COLO668 (cell line): ENCODE measurements at regions not wholly inside any gene's neighbourhood (a gene's known extent, or its start where the extent isn't known, plus 50 kb on each side); places are given as distances from the start of the nearest gene placed in this dataset.
"Not testable (repeated sequence)": the region's sequence is repeated elsewhere in the genome, so short reads cannot be mapped to it uniquely, and the experiment has no call there.

Source experiments
- DNase-seq: peaks from one replicate; lab custom pipeline; 2025; ENCODE audit not compliant: unreplicated experiment; lab: John Stamatoyannopoulos, UW

DNA sequence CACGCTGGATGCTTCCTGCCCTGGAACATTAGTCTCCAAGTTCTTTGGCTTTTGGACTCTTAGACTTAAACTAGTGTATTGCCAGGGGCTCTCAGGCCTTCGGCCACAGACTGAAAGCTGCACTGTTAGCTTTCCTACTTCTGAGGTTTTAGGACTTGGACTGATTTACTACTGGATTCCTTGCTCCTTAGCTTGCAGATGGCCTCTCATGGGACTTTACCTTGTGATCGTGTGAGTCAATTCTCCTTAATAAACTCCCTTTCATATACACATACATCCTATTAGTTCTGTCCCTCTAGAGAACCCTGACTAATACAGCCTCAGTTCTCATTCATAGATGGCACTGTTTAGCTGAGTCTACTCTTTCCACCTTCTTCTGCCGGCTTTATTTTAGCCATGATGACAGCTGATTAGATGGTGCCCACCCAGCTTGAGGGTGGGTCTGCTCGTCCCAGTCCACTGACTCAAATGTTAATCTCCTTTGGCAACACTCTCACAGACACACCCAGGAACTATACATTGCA, 389.1 kb downstream of the NYAP2 start:
- DNase-seq = no peak

DNA sequence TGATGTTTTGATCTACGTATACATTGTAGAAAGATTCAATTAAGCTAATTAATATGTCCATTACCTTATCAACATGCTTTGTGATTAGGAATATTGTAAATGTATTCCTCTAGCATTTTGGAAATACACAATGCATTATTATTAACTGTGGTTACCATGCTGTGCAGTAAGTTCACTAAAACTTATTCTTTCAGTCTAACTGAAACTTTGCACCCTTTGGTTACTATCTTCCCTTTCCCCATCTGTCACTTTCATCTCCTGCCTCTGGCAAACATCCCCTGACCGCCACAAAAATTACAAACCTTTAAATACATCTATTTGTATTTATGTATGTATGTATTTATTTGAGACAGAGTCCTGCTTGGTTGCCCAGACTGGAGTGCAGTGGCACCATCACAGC, 388.0 kb downstream of the NYAP2 start:
- DNase-seq = no peak

GRCh38 chr2:225781991-225782390, 382.5 kb downstream of the NYAP2 start:
- no peak for DNase-seq

- DNase-seq = no peak
Measured at GRCh38 chr2:225781145-225781544, 381.6 kb downstream of the NYAP2 start.

GRCh38 chr2:225779829-225780228, 380.3 kb downstream of the NYAP2 start:
- no peak for DNase-seq

DNA sequence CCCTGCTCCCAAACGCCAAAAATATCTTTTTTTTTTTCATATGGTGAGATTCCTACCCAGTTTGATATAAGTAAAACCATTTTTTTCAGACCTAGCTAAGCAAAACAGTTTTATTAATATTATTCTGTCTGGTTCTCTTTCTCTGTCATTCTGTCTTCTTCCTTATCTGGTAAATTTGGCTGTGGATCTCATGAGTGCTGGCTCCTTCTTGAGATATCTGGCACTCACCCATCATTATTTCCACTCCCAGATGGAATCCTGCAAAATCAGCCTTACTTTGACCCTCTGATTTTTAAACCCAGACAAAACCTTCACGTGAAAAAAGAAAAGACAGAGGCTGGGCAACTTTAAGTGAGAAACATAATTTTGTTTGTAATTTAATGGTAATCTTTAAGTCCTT, 373.6 kb downstream of the NYAP2 start:
- no peak for DNase-seq

GRCh38 chr2:225771701-225772100, 372.2 kb downstream of the NYAP2 start:
- no peak for DNase-seq

DNA sequence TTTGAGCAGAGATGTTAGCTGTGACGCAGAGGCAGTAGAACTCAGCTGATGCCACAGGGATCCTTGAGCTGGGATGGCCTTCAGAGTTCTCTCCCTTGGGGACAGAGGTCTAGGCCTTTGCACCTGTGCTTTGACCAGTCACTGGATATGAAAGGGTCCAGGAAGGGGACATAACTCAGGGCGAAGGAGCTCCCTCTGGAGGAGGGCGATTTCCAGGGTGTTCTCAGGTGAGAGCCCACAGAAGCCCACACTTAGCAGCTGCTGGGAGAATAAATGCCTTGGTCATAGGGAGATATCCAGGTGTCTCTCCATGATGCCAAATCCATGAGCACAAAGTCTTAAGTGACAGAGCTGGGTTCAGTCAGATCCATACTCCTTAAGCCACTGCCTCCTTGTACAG, 369.2 kb downstream of the NYAP2 start:
- DNase-seq = no peak

GRCh38 chr2:225766431-225766830, 366.9 kb downstream of the NYAP2 start:
- no peak for DNase-seq

DNA sequence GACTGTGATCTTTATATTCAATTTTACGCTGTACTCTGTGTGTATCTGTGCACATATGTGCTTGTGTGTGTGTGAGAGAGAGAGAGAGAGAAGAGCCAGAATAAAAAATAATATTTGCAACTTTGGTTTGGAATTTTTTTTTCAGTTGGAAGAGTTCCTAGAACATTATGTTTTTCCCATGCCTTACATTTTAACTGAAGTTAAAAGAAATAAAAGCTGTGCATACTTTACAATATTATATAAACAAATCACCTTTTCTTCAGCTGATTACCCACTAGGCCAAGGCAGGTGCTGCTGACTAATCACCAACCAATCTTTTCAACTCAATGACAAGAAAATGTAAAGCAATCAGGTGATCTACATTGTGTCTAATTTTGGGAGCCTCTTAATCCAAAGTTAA, 366.3 kb downstream of the NYAP2 start:
- no peak for DNase-seq

GRCh38 chr2:225764346-225764745, 364.8 kb downstream of the NYAP2 start:
- no peak for DNase-seq

GRCh38 chr2:225763711-225764110, 364.2 kb downstream of the NYAP2 start:
- no peak for DNase-seq

GRCh38 chr2:225761396-225761795, 361.9 kb downstream of the NYAP2 start:
- no peak for DNase-seq

- DNase-seq = no peak
Measured at GRCh38 chr2:225757248-225757647, 357.7 kb downstream of the NYAP2 start.

DNA sequence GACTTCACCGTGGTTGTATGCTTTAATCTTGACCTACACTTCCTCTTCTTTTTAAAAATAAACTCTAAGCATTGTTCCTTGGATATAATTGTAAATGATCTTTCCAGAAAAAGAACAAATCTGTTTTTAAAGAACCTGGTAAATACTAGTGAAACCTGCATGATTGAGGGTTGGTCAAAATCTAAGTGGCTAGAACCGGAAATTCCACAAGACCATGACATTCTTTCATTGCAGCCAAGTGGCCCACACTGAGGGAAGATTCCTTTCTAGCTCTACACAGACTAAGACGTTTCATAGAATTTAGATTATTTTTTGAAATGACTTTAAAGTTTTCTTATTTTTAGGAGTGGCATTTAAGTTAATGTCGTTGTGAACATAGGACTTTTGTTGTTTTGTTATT, 356.7 kb downstream of the NYAP2 start:
- no peak for DNase-seq

DNA sequence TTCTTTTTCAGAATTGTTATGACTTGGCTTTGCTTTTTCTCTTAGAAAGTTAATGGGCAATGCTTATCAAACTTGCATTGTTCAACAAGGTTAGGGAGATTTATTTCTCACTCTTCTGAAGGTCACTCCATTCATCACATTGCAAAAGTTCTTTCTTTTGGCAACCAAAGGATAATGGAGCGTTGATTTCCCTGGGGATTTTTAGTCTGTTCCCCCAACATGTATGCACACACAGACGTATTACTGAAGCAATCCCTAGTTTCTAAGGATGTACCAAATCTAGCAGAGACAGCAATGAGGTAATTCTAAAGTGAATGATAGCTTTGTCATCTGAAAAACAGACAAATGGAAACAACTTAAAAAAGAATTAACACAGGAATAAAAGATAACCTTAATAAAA, 349.1 kb downstream of the NYAP2 start:
- no peak for DNase-seq

DNA sequence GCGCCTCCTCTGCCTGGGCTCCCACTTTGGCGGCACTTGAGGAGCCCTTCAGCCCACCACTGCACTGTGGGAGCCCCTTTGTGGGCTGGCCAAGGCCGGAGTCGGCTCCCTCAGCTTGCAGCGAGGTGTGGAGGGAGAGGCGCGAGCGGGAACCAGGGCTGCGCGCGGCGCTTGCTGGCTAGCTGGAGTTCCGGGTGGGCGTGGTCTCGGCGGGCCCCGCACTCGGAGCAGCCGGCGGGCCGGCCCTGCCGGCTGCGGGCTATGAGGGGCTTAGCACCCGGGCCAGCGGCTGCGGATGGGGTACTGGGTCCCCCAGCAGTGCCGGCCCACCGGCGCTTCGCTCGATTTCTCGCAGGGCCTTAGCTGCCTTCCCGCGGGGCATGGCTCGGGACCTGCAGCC, 344.5 kb downstream of the NYAP2 start:
- DNase-seq = not testable (repeated sequence)

DNA sequence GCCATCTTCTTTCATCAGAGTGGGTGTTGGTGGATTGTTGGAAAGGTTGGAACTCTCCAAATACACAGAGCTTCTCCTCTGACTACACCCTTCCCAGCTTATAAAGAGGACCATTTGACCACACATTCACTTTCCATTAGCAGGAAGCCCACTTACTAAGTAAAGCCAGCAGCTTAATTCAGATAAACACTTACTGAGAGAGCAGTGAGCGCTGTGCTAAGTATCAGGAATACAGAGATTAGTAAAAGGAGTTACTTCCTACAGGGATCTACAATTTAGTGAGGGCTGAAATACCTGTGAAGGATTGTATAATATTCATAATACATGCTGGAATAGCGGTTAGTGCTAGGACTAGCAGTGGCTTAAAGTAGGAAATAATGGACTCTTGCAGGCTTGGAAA, 343.0 kb downstream of the NYAP2 start:
- DNase-seq = no peak

GRCh38 chr2:225740086-225740485, 340.6 kb downstream of the NYAP2 start:
- no peak for DNase-seq

GRCh38 chr2:225739328-225739727, 339.8 kb downstream of the NYAP2 start:
- DNase-seq = no peak

- DNase-seq = no peak
Measured at GRCh38 chr2:225738735-225739134, 339.2 kb downstream of the NYAP2 start.

DNA sequence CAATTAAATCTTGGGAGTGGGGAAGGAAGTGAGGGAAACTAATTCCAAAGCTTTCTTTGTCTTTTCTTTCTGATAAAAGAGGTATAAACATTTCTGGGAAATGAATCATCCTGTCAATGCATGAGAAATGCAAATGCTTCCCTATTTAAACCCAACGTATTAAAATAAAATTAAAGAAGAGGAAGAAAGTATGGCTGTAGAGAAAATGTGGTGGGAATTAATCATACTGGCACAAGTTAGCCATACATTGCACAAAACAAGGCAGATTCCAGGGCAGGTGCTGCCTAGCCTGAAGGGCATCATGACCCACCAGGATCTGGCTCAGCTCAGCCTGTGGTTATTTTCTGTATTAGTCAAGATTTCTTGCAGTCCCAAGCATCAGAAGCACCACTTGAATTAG, 338.0 kb downstream of the NYAP2 start:
- no peak for DNase-seq

DNA sequence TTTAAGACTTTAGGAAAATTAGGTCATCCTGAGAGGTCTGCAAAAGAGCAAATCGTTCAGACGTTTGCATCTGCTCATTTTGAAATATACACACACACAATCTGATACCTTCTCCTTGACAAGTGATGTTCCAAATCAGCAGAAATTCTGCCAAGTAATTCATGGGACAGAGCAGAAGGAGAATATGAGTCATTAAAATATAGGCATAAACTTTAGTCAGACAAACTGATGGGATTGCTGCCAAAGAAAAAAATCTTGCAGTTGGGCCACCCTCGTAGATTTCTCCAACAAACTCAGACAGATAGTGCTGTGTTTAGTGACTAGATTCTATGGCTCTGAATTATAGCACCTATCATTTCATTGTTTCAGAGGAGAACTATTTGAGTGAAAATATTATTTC, 336.3 kb downstream of the NYAP2 start:
- DNase-seq = no peak

DNA sequence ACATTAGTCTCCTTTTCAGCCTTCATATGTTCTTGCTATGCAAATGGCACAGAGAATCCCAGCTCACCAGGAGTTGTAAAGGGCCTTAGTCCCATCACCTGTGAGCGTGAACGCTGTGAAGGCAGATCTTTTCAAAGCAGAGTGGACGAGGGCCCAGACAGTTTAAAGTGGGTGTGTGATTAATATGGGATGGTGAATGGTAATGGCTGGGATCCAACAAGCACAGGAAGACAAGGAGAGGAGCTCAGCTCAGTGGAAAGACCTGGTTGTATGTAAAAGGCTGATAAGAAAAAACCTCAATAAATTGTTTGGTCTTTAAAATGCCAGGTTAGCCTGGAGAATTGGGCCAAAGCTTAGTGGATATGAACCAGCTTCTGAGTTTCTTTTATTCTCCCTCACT, 326.2 kb downstream of the NYAP2 start:
- no peak for DNase-seq
